ENCODE measurements at regions not wholly inside any gene's neighbourhood (a gene's known extent, or its start where the extent isn't known, plus 50 kb on each side); places are given as distances from the start of the nearest gene placed in this dataset.
A peak's percentile ranks its signal among the peaks of the same experiment; 100 is the strongest.
"Not testable (repeated sequence)": the region's sequence is repeated elsewhere in the genome, so short reads cannot be mapped to it uniquely, and the experiment has no call there.

DNA sequence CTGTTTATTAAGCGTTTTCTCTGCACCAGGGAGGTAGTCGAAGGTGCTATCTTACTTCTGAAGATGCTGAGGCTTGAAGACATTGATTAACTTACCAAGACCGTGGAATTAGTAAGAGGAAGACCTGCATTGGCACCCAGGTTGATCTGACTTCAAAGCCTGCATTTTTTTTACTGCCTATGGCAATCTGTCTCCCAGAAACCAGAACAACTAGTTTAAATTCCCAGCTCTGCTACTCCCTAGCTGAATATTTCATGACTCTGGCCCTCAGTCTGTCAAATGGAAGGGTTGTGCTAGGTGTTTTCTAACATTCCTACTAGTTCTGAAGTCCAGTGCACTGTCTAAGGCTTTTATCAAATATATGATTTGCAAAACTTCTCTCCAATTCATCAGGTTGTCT lies 52.0 kb upstream of the GRAMD1B start:
- DNase-seq = no peak

DNA sequence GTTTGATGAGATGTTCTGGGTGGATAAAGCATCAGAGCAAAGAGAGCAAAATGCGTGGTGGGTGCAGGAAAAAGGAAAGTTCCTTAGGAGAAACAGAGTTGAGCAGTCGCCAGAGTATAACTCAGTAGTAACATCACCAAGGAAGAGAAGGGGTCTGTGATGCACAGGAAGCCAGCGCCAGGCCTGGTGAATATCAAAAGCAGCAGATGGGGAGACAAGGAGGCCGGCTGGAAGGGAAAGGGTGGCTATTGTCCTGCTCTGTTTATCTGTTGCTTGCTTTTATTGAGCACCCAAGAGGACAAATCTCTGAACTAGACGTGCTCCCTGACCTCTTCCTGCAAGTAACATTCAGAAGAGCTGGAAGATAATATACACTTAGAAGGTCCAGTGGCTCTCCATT lies 52.7 kb upstream of the GRAMD1B start:
- DNase-seq = no peak

DNA sequence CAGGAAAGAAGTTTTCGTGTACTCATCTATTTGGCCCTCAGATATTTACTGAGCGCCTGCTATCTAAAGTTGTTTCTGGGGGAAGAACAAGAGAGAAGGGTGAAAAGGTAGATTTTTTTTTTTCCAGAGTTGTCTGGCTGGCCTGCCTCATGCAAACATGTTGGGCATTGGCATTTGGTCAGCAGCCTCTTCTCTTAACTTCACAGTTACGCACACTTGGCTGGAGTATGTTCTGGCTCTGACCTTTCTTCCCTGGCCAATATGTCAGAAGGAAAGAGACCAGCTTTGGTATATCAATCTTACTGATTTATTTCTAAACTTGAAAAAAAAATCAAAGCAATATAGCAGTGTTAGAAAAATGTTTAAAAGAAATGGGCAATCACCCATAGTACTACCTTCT lies 54.2 kb upstream of the GRAMD1B start:
- no peak for DNase-seq

DNA sequence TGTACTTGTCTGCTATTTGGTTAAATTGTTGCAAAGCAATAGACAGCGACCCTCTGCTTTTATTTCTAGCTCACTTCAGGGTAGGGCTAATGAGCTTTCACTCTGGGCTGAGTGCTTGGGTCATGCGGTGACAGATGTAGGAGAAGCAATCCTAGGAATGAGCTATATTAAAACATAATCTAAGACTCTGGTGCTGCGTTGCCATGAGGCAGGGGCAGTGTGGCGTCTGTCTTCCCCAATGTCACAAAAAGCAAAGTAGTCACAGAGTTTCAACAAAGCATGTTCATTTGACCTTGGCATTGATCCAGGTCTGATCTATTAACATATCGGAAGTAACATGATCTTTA lies 55.5 kb upstream of the GRAMD1B start:
- DNase-seq = no peak

DNA sequence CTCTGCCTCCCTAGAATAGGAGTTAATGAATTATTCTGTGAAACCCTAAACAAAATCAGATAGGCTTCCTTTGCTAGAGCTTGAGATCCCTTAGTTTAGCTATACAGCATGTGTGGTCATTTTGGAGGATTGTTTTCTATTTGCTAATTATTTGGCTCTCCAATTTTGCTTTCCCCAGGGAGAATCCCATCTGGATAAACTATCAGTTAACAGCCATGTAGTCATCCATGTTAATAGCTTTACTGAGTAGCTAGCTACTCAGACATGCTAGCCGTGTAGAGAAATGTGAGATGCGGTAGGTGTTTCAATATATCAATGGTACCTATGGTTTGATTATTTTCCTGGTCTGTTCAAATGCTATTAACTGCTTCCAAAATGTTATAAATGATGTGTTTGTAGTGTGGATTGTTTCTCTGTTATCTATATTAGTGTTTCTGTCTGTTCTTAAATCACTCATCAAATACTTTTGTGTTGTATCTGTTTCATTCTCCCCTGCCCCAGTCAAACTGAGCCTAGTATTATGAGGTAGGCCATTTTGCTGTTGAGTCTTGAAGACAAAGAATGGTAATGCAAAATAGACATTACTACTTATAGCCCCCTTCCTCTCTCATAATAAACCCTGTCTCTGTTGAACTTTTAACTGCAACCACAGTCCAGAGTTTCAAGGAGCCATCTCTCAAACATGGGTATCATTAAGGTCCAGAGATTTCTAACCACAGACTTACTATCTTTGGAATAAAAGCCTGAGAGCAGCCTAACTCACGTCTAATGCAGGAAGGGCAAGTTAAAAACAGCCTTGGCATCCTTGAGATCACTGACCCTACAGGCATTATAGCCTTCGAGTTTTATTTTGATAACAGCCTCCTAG lies 56.1 kb upstream of the GRAMD1B start:
- no peak for DNase-seq

DNA sequence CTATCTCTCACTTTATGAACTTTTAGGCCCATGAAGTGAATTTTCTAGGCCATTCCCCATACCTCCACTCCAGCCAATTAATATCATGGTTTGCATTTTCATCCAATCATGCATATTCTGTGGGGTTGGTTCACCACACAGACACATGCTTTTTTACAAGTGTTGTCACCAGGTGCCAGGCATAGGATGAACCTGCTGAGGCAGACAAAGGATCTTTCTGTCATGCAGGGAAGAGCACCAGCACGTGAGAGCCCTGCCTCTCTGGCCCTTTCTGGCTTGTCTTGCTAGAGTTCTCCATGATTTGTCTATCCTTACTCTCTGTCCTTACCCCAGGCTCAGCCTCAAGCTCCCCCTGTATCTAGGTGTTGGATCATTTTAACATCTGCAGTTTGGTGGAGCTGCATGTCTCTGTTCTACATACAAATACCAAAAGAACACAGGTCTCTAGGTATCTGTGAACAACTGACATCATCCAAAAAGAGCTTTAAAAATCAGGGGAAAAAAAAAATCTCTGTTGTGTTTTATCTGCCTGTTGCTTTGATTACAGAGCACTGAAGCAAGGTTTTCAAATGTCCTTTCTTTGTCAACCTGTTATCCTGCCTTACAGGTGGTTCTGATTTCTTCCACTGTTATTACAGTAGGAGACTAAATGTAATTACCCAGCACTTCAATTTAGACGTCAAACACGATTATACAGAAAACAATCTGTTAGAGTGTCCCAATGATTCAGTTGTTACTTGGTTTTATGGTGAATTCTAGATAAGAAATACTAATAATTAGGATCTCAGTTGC lies 58.4 kb upstream of the GRAMD1B start:
- no peak for DNase-seq

DNA sequence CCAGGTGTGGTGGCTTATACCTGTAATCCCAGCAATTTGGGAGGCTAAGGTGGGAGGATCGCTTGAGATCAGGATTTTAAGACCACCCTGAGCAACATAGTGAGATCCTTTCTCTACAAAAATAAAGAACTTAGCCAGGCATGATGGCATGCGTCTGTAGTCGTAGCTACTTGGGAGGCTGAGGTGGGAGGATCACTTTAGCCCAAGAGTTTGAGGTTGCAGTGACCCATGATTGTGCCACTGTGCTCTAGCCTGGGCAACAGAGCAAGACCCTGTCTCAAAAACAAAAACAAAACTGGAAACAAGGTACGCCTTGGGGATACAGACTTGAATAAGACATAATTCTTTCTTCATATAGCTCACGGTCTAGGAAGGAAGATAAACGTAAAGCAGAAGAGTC lies 63.1 kb upstream of the GRAMD1B start:
- DNase-seq = no peak

DNA sequence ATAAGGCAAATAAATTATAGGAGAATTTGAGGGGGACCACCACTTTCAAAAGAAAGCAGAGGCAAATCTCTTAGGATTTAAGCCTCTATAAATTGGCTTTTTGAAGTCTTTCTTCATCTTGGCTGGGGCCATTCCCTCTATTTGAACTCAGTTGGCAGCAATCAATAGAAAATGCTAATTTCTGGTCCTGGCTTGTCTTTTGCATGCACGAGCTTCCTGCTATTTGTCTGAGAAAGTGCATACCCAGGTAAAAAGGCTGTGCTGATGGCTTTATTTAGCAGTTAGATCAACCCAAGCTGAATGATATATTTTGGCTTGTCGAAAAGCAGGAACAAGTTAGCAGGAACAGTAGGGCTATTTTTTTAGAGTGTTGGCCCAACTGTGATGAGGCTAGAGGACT lies 64.1 kb upstream of the GRAMD1B start:
- DNase-seq = no peak

DNA sequence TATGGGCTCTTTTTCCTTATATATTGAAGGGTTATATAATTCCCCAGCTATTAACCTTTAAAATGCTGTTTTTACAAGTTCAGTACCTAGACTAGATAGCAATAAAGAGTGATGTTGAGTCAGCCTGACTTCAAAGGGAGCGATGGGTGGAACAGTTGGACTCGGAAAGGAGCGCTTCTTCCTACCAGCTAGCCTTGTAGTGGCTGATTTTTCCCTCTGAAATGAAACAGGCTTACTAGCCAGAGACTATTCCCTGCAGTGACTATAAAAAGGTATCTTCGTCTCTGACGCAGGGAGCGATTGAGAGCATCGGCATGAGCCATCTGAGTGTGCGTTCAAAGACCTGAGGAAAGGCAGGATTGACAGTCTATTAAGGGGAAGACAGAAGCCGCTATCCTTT lies 66.0 kb upstream of the GRAMD1B start:
- DNase-seq = no peak

DNA sequence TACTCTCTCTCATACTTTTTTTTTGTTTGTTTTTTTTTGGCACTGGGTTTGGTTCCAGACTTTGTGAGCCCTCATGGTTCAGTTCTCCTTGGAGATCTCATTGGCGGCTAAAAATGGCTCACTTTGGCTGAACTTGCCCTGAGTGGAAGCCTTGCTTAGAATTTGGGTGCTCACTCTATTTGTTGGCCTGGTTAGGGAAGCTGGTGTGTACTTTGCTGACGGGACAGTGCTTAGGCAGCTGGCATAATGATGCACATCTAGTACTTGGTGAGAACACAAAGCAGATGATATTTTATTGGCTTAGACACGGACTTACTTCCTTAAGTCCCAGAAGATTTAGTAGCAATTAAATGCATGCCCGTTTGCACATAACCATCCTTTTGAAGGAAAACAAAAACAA lies 66.5 kb upstream of the GRAMD1B start:
- no peak for DNase-seq

DNA sequence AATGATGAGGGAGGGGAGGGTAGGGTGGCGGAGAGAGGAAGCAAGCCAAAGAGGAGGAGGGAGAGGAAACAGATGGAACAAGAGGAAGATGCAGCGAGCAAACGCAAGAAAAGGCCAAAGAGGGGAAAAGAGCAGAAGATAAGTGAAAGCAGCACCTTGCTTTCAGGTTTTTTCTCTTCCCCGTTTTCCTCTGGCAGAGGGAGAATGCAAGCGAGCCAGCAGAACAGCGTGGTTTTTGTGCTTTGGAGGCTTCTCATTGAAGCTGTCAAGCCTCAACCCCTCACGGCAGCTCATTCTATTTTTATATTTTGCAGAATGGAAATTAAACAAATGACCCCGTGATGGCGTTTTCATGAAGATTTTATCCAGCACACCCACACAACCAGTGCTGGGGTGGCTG lies 67.1 kb upstream of the GRAMD1B start:
- no peak for DNase-seq

DNA sequence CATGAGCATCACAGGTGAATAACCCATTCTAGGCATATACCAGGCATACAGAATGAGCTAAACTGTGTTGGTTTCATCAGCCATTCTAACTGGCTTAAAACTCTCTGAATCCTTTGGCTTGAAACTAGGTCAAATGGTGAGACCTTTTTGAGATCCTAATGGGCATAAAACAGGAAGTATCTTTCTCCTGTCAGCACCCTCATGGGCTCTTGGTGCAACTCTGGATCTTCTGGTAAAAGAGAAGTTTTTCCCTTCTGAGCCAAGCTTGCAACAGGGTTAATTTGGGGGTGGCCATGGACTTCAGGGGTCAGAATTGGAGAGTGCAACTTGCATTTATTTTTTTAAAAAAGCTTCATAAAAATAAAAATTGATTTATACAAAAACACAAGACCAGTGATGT lies 67.9 kb upstream of the GRAMD1B start:
- no peak for DNase-seq

DNA sequence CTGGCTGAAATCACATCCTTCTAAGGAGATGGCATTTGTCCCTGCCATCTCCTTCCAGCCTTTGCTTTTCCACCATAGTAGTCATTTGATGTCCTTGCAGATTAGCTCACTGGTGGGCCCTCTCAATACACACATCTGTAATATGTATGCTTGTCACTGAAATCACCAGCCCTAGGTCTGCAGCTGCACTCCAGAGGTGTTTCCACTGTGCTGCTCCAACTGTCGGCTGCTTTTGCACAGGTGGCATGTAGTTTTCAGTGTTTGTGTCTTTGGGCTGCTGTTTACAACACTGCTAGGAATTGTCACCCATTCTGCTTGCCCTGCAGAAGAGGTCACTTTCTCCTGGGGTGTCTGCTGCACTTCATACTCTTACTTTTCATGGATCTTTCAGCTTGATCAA lies 69.0 kb upstream of the GRAMD1B start:
- no peak for DNase-seq

DNA sequence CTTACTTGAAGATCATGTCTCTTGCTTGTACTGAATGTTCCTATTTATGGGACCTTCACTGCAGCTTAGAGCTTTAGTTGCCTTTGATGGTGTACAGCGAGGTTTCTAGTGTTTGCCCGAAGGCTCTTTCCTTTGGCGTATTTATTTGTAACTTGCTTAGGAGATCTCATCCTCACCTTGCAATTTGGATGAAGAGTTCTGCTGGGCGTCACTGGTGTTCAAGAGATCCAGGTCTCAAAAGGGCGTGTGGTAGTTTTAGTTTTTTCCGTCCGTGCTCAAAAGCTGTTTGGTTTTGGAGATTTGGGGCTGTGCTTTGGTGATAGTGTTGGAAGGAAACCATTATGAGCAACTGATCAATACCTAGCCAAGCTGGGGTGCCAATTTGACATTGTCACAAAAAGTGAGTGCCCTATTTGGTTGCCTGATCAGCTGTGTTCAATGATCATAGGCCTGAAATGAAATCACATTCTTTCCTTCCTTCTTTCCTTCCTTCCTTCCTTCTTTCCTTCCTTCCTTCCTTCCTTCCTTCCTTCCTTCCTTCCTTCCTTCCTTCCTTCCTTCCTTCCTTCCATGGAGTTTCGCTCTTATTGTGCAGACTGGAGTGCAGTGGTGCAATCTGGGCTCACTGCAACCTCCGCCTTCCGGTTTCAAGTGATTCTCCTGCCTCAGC lies 69.7 kb upstream of the GRAMD1B start:
- DNase-seq = no peak

DNA sequence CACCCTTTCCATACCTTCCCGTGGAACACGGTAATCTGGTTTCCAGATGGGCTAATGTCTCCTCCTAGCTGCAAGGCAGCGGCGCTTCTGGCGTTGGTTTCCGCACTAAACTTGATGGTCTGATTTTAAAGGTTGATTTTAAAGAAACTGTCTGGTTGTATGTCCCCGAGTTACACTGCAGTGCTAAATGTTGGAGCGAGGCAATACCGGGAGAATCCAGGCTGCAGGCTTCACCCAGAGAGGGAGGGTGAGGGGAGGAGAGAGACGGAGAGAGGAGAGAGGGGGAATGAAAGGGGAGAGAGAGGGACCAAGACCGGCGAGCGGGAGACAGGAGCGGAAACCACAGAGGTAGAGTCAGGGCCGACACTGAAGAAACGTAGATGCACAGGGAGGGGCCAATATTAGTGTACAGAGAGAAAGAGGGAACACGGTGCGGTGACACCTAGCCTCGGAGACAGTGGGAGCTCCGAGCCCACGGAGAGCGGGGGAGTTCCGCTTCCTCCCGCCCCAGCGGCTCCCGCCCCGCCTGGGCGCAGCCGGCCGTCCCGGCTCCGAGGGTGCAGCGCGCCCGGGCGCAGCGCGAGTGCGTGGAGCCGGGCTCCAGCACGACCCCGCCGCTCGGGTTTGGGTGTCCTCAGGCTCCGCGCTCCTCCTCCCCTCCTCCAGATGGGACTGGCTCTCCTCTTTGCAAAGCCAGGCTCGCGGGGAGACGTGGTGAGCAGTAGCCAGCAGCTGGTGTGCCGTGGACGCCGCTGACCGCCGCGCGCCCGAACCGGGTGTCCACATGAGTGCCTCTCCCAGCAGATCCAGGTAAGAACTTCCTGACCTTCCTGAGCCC lies 71.9 kb upstream of the GRAMD1B start:
- DNase-seq = no peak

DNA sequence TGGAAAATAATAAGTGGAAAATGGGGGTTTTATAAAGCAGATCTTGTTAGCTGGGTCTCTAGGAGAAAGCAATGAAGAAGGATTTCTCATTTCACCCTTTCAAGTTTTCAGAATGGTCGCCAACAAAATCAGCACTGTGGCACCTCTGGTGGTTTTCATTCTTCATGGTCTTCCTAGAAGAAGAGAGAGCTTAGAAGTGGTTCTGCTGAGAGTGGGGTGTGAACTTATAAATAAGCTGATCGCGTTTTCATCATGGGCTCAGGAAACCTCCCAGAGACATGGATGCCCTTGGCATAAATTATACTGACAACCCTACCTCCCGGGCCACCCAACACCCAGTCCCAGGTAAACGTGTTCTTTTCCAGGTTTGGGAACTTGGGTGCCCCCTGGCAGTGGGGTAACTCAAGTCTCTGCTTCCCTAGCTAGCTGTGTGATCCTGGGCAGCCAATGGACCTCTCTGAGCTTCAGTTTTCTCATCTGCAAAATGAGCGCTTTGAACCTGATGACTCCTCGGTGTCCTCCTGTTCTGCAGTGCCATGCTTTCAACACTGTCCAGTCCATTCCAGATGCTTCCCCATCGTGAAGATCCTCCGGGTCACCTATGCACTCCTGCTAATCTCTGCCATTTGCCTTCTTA lies 72.6 kb upstream of the GRAMD1B start:
- no peak for DNase-seq

DNA sequence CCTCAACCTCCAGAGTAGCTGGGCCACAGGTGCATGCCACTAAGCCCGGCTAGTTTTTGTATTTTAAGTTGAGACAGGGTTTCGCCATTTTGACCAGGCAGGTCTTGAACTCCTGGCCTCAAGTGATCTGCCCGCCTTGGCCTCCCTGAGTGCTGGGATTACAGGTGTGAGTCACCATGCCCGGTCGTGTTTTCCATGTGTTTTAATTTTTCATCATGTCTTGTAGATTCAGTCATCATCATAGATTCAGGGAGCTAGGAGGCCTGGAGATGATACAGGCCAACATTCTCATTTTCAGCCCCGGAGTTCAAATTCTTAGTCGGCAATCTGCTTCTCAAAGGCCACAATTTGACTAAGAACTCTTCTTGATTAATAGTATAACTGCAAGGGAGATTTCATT lies 73.5 kb upstream of the GRAMD1B start:
- no peak for DNase-seq

DNA sequence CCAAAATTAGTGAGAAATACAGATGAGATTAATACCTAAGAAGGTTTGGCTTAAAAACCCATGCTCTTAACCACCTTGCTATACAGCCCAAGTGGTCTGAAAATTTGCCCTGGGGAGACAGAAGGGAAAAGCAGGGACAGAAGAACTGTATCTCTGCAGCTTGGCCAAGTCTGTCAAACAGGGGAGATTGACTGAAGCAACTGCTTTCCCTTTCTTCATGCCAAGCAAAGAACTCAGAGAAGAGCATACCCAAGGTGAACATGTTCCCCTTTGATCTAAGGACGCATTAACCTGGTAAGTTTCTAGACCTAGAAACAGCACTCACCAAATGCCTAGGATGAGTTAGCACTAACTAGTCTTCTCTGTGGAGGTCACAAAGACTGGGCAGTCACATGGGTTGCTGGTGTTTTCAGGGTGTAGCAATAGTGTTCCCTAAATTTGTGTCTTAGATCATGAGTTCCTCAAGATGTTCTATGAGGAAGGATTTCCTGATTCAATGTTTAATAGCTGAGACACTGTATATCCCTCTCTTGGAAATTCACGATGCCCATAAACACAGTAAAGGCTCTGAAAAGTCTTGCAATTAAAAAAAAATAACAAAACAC lies 75.6 kb upstream of the GRAMD1B start:
- no peak for DNase-seq

DNA sequence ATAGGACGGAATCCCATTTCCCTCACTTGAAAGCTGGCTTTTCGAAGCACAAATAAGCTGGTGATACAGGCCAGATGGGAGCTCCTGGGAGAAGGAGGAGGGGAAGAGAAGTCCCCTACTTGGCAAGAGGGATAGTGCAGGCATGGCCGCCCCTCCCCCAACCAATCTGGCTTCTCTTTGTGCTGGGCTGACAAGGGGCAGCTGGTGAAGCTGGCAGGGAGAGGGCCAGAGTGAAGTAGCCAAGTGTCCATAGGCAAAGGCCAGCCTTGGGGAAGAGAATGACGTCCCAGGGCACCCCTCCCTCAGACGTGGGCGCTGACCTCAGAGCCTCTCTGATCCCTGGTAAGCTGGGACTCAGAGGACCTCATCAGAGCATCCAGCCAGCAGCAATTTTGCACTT lies 78.7 kb upstream of the GRAMD1B start:
- peak in 1 of 2 experiments; percentile 9 for DNase-seq

DNA sequence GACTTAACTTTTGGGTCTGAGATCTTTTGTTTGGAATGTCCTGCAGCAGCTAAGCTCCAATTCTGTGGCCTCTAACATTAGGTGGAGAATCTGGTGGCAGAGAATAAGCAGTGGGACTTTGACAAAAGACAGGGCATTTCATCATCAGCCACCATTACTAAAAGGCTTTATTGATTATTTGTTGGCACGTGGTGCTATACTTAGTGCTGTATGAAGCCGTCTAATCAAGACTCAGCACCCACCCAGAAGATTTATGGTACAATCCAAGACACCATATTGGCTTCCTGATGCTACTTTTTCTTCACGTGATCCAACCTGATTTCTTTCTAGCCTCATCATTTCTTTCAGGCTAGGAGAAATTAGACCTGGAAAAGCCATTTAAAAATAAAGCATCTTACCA lies 80.7 kb upstream of the GRAMD1B start:
- no peak for DNase-seq

DNA sequence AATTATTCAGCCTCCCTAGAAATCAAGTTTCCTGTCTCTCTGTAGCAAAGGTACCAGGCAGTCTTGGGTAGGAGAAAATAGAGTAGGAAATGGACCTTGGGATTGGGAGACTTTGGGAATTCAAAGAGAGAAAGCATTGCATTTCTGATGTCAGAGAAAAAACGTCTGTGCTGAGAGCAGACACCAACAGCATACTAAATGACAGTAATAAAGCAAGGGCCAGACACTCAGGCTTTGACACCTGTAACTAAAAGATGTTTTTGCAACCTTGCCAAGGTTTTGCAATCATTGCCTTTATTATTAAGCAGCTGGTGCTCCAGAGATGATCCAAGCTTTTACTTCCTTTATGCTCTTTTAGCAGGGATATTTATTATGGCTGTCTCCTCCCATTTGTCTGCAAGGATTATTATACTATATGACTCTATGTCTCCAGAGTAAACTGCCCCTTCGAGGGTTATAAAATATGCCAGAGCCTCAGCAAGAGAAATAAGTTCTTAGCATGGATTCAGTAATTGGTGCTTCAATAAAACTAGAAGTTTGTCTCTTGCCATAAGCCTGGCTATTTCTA lies 85.2 kb upstream of the GRAMD1B start:
- DNase-seq = no peak

DNA sequence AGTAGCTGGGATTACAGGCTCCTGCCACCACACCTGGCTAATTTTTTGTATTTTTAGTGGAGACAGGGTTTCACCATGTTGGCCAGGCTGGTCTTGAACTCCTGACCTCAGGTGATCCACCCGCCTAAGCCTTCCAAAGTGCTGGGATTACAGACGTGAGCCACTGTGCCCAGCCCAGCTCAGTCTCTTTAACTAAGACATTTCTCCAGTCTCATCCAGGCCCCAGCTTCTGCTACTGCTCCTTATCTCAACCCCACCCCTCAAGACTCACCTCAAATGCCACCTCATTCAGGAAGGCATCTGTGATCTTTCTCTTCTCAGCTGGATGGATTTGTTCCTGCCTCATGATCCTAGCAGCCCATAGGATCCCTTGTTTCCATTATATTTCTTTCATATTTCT lies 85.9 kb upstream of the GRAMD1B start:
- DNase-seq = not testable (repeated sequence)
